GM10266 (cell line): ENCODE measurements at regions not wholly inside any gene's neighbourhood (a gene's known extent, or its start where the extent isn't known, plus 50 kb on each side); places are given as distances from the start of the nearest gene placed in this dataset.
"Not testable (repeated sequence)": the region's sequence is repeated elsewhere in the genome, so short reads cannot be mapped to it uniquely, and the experiment has no call there.

ENCODE experiments used
- DNase-seq: peaks from one replicate; pipeline ENCODE4 v3.0.0; 2012; ENCODE audit errors: extremely low spot score
- CTCF ChIP-seq: IDR thresholded peaks from 2 replicates; pipeline ENCODE4 v1.5.1; 2012; ENCODE audit warnings: mild to moderate bottlenecking, low read depth; ENCODE audit not compliant: control insufficient read depth, insufficient read depth; ENCODE audit errors: missing control alignments

GRCh38 chr12:85448031-85448430 is 168.0 kb downstream of the ALX1 start:
- no peak for TF ChIP-seq CTCF
- DNase-seq: no peak

GRCh38 chr12:85448548-85449139 is 168.6 kb downstream of the ALX1 start:
- TF ChIP-seq CTCF: peak; percentile 25
- no peak for DNase-seq

GRCh38 chr12:85457016-85457415 is 177.0 kb downstream of the ALX1 start:
- no peak for DNase-seq
- no peak for TF ChIP-seq CTCF

GRCh38 chr12:85461127-85461526 is 181.1 kb downstream of the ALX1 start:
- TF ChIP-seq CTCF: no peak
- no peak for DNase-seq

- TF ChIP-seq CTCF: no peak
- DNase-seq: no peak
These were observed 182.9 kb downstream of the ALX1 start for GRCh38 chr12:85462888-85463287.

- no peak for DNase-seq
- TF ChIP-seq CTCF: no peak
These were observed 186.9 kb downstream of the ALX1 start for GRCh38 chr12:85466890-85467289.

GRCh38 chr12:85468356-85469157 is 188.5 kb downstream of the ALX1 start:
- TF ChIP-seq CTCF: peak; percentile 85
- DNase-seq: peak; percentile 42

GRCh38 chr12:85469158-85470086 is 189.4 kb downstream of the ALX1 start:
- not testable (repeated sequence) for DNase-seq

GRCh38 chr12:85475277-85475676 is 195.3 kb downstream of the ALX1 start:
- DNase-seq: not testable (repeated sequence)
